Esophagus squamous epithelium (tissue), 5 donors: ENCODE measurements at regions not wholly inside any gene's neighbourhood (a gene's known extent, or its start where the extent isn't known, plus 50 kb on each side); places are given as distances from the start of the nearest gene placed in this dataset.

Experiments
- DNase-seq: peaks from one replicate; lab custom pipeline; 2025; lab: John Stamatoyannopoulos, UW
- H3K27ac ChIP-seq, 4 donors: fragments of 200-600 bp; sonication (generic); one replicate each; pipeline ENCODE4 v1.5.1; 2016 to 2019; ENCODE audit warnings: mild to moderate bottlenecking in 1 of 4
- H3K27me3 ChIP-seq, 4 donors: fragments of 200-600 bp; sonication (generic); 1 replicate in 3 of 4; 2 replicates in 1 of 4; pipeline versions ENCODE4 v1.5.1 to v1.6.0; 2017 to 2021; ENCODE audit warnings: antibody characterized with exemption in 1 of 4
- H3K36me3 ChIP-seq, 3 donors: fragments of 200-600 bp; sonication (generic); one replicate each; pipeline ENCODE4 v1.5.1; 2016 to 2019
- H3K4me1 ChIP-seq, 3 donors: fragments of 200-600 bp; sonication (generic); one replicate each; pipeline ENCODE4 v1.5.1; 2017 to 2019
- H3K4me3 ChIP-seq, 4 donors: fragments of 200-600 bp; sonication (generic); 1 replicate in 3 of 4; 2 replicates in 1 of 4; pipeline ENCODE4 v1.5.1; 2016 to 2019; ENCODE audit warnings: mild to moderate bottlenecking in 2 of 4, moderate library complexity in 1 of 4
- H3K9me3 ChIP-seq, 3 donors: fragments of 200-600 bp; sonication (generic); one replicate each; pipeline ENCODE4 v1.5.1; 2016 to 2019
- CTCF ChIP-seq, 6 experiments: fragments of 450-650 bp in 4 of 6; fragments of 200-600 bp in 2 of 6; sonication (generic) in 2 of 6; IDR thresholded peaks; one replicate each; pipeline ENCODE4 v1.5.1; 2016 to 2019; ENCODE audit warnings: antibody characterized with exemption in 6 of 6, mild to moderate bottlenecking in 4 of 6, moderate library complexity in 4 of 6
- POLR2A ChIP-seq, 4 donors: fragments of 450-650 bp; IDR thresholded peaks; one replicate each; pipeline ENCODE4 v1.6.1; 2017; ENCODE audit warnings: antibody characterized with exemption in 4 of 4, mild to moderate bottlenecking in 4 of 4, moderate library complexity in 3 of 4
- WGBS, 2 donors: methylation state at CpG; one replicate each; pipeline ENCODE4 v1.1.5; 2018; 5-methylcytosine and 5-hydroxymethylcytosine counted together
- intact Hi-C: fragments of 100-400 bp; cut with DNase I; formaldehyde crosslinking; loops from one replicate; pipeline ENCODE4 v1.15.0; 2022
- donor health status: DM: yes; HTN: yes; CAD: no.

GRCh38 chr5:143671674-143672569 is 140.0 kb upstream of the HMHB1 start:
- Histone ChIP-seq H3K36me3 (no peaks in the 10 kb centered on the region), H3K4me1 (peaks cover 0 to 8% (median 0%) of the 10 kb centered on the region in 3 donors), H3K9me3 (no peaks in the 10 kb centered on the region), H3K4me3 (no peak overlapping the region), H3K27me3 (no peaks in the 10 kb centered on the region), H3K27ac (no peak overlapping the region)
- 83 to 93% methylated on average over 5 of the region's 5 CpGs for WGBS, 2 donors
- DNase-seq = no peak
- intact Hi-C loops = no loop called here
- TF ChIP-seq POLR2A (IDR thresholded peaks at IDR 0.05) = no peak
- TF ChIP-seq CTCF (IDR thresholded peaks at IDR 0.05) = no peak

- intact Hi-C loops = no loop called here
- no peaks in the 10 kb centered on the region for H3K9me3 ChIP-seq
- WGBS, 2 donors = 72 to 82% methylated on average over 5 of the region's 5 CpGs
Measured at GRCh38 chr5:143671021-143671420, 140.9 kb upstream of the HMHB1 start.

GRCh38 chr5:143665866-143666265 is 146.1 kb upstream of the HMHB1 start:
- no peaks in the 10 kb centered on the region for H3K4me1 ChIP-seq
- H3K27ac ChIP-seq = no peak overlapping the region
- no peaks in the 10 kb centered on the region for H3K36me3 ChIP-seq
- WGBS, 2 donors = 71 to 76% methylated on average over 4 of the region's 4 CpGs
- TF ChIP-seq CTCF (IDR thresholded peaks at IDR 0.05) (no peak), POLR2A (IDR thresholded peaks at IDR 0.05) (no peak)
- H3K4me3 ChIP-seq = no peak overlapping the region
- DNase-seq = no peak
- no peaks in the 10 kb centered on the region for H3K27me3 ChIP-seq
- intact Hi-C loops = no loop called here
- H3K9me3 ChIP-seq = no peaks in the 10 kb centered on the region

More at GRCh38 chr5:143671021-143671420, 140.9 kb upstream of the HMHB1 start:
- Histone ChIP-seq H3K27me3 (no peaks in the 10 kb centered on the region), H3K4me3 (no peak overlapping the region), H3K4me1 (peaks cover 0 to 8% (median 0%) of the 10 kb centered on the region in 3 donors), H3K36me3 (no peaks in the 10 kb centered on the region), H3K27ac (no peak overlapping the region)
- TF ChIP-seq CTCF (IDR thresholded peaks at IDR 0.05) = no peak
- TF ChIP-seq POLR2A (IDR thresholded peaks at IDR 0.05) = no peak
- no peak for DNase-seq

GRCh38 chr5:143664623-143665022 is 147.3 kb upstream of the HMHB1 start:
- no peak for TF ChIP-seq POLR2A (IDR thresholded peaks at IDR 0.05)
- no peak for TF ChIP-seq CTCF (IDR thresholded peaks at IDR 0.05)
- Histone ChIP-seq H3K27ac (no peak overlapping the region), H3K36me3 (no peaks in the 10 kb centered on the region), H3K4me3 (no peak overlapping the region), H3K27me3 (no peaks in the 10 kb centered on the region), H3K4me1 (peaks cover 0 to 5% (median 0%) of the 10 kb centered on the region in 3 donors), H3K9me3 (no peaks in the 10 kb centered on the region)
- DNase-seq = no peak
- 86 to 97% methylated on average over 2 of the region's 2 CpGs for WGBS, 2 donors
- intact Hi-C loops = no loop called here

GRCh38 chr5:143663872-143664271 is 148.1 kb upstream of the HMHB1 start:
- intact Hi-C loops = no loop called here
- no peak overlapping the region for H3K4me3 ChIP-seq
- TF ChIP-seq POLR2A (IDR thresholded peaks at IDR 0.05) = no peak
- TF ChIP-seq CTCF (IDR thresholded peaks at IDR 0.05) = no peak
- WGBS, 2 donors = 97 to 100% methylated on average over 2 of the region's 2 CpGs
- no peaks in the 10 kb centered on the region for H3K27me3 ChIP-seq
- no peak for DNase-seq
- H3K4me1 ChIP-seq = peaks cover 0 to 9% (median 0%) of the 10 kb centered on the region in 3 donors
- H3K36me3 ChIP-seq = no peaks in the 10 kb centered on the region
- no peak overlapping the region for H3K27ac ChIP-seq
- H3K9me3 ChIP-seq = no peaks in the 10 kb centered on the region
